HepG2 (cell line): ENCODE measurements at regions not wholly inside any gene's neighbourhood (a gene's known extent, or its start where the extent isn't known, plus 50 kb on each side); places are given as distances from the start of the nearest gene placed in this dataset.
A peak's percentile ranks its signal among the peaks of the same experiment; 100 is the strongest.

ENCODE experiments used
- ATAC-seq: fragments of 200-7000 bp; cut with Tn5 transposase; 3 replicates; pipeline ENCODE4 v1.9.1; 2020; ENCODE audit warnings: mild to moderate bottlenecking, moderate library complexity
- BruUV-seq: library from RNA; stranded (reverse); fragments of 400-500 nt; replicated peaks from 2 replicates; lab custom pipeline; 2021; lab: Mats Ljungman, UMichigan
- CTCF ChIA-PET: fragments of 300-600 bp; formaldehyde crosslinking; extraction: SDS; loops from one replicate; lab custom pipeline; 2021; ENCODE audit warnings: low total read pairs, inconsistent platforms, low intra/inter-chr PET ratio; lab: Yijun Ruan, JAX
- POLR2A ChIA-PET: fragments of 350-600 bp; sonication (Branson Sonifier 250); formaldehyde crosslinking; loops from one replicate; lab custom pipeline; 2020; ENCODE audit warnings: antibody characterized with exemption, inconsistent platforms; lab: Yijun Ruan, JAX
- DNase-seq: peaks from one replicate; pipeline ENCODE4 v3.0.0-alpha.2; 2015; ENCODE audit warnings: low spot score
- FAIRE-seq: peaks from 3 replicates; lab custom pipeline; 2011; peaks lifted over from hg19 to GRCh38; lab: Jason Lieb, UNC
- H2AFZ ChIP-seq: one replicate; pipeline ENCODE4 v1.6.1; 2011; ENCODE audit warnings: low read length, inconsistent platforms
- H3K27ac ChIP-seq: fragments of 300-600 bp; 3 replicates; pipeline ENCODE4 v1.8.0; 2011; ENCODE audit warnings: mixed run types, mild to moderate bottlenecking, mixed read lengths, low read length, inconsistent platforms; ENCODE audit not compliant: insufficient read depth; ENCODE audit errors: extremely low read length
- H3K27me3 ChIP-seq, 2 experiments: fragments of 200-600 bp in 1 of 2; 2 replicates in 1 of 2; 3 replicates in 1 of 2; pipeline versions ENCODE4 v1.6.0 to v1.8.0; 2011; ENCODE audit warnings: low read length in 2 of 2, mild to moderate bottlenecking in 2 of 2, moderate library complexity in 2 of 2, inconsistent platforms in 1 of 2; ENCODE audit not compliant: insufficient read depth in 2 of 2, control insufficient read depth in 1 of 2
- H3K36me3 ChIP-seq, 2 experiments: fragments of 200-600 bp in 1 of 2; replicated peaks in 1 of 2; 2 replicates in 1 of 2; 3 replicates in 1 of 2; pipeline versions ENCODE4 v1.5.1 to v1.8.0; 2011; ENCODE audit warnings: low read length in 2 of 2, inconsistent platforms in 1 of 2; ENCODE audit not compliant: insufficient read depth in 2 of 2, control insufficient read depth in 1 of 2
- H3K4me1 ChIP-seq: 2 replicates; pipeline ENCODE4 v1.5.1; 2012; ENCODE audit warnings: low read length, inconsistent platforms; ENCODE audit not compliant: insufficient read depth
- H3K4me2 ChIP-seq: 2 replicates; pipeline ENCODE4 v1.6.0; 2011; ENCODE audit warnings: low read depth, low read length, inconsistent platforms
- H3K4me3 ChIP-seq, 3 experiments: fragments of 200-600 bp in 1 of 3; sonication (generic), shearing (Covaris generic) in 1 of 3; replicated peaks in 1 of 3; 2 replicates each; pipeline ENCODE4 v1.5.1; 2011 to 2016; ENCODE audit warnings: low read length in 3 of 3, inconsistent platforms in 2 of 3, low read depth in 2 of 3, mild to moderate bottlenecking in 2 of 3, control low read depth in 1 of 3, mixed read lengths in 1 of 3; ENCODE audit not compliant: insufficient read depth in 1 of 3
- H3K79me2 ChIP-seq: one replicate; pipeline ENCODE4 v1.6.1; 2011; ENCODE audit warnings: low read length, inconsistent platforms; ENCODE audit not compliant: insufficient read depth
- H3K9ac ChIP-seq: 2 replicates; pipeline ENCODE4 v1.6.0; 2011; ENCODE audit warnings: mild to moderate bottlenecking, low read depth, low read length, inconsistent platforms; ENCODE audit not compliant: insufficient read depth
- H3K9me3 ChIP-seq: 2 replicates; pipeline ENCODE4 v1.5.1; 2012; ENCODE audit warnings: mild to moderate bottlenecking, low read length
- H4K20me1 ChIP-seq: 2 replicates; pipeline ENCODE4 v1.6.0; 2011; ENCODE audit warnings: inconsistent platforms, mild to moderate bottlenecking, low read length, moderate library complexity; ENCODE audit not compliant: insufficient read depth
- AGO2 ChIP-seq: fragments of 200-400 bp; formaldehyde crosslinking; optimal IDR thresholded peaks from 2 replicates; pipeline ENCODE3; 2017; ENCODE audit warnings: mild to moderate bottlenecking, low read depth, low read length, moderate library complexity
- ATF7-NPFF ChIP-seq: sonication (generic); formaldehyde crosslinking; IDR thresholded peaks from 2 replicates; pipeline ENCODE4 v1.8.1; 2023; ENCODE audit warnings: mild to moderate bottlenecking, low read depth, missing genetic modification reagents, moderate library complexity
- BRCA1 ChIP-seq: sonication (generic); formaldehyde crosslinking; IDR thresholded peaks from 2 replicates; pipeline ENCODE4 v1.4.0; 2020; ENCODE audit warnings: missing genetic modification reagents
- ESRRA ChIP-seq: sonication (generic); formaldehyde crosslinking; IDR thresholded peaks from 2 replicates; pipeline ENCODE4 v1.5.1; 2020; ENCODE audit warnings: mild to moderate bottlenecking, low read depth, missing genetic modification reagents
- KDM1A ChIP-seq: IDR thresholded peaks from 2 replicates; pipeline ENCODE4 v1.6.1; 2016; ENCODE audit warnings: missing compliant biosample characterization
- LCORL ChIP-seq, 2 experiments: fragments of 450-650 bp in 1 of 2; sonication (generic) in 1 of 2; formaldehyde crosslinking in 1 of 2; IDR thresholded peaks; 2 replicates each; pipeline versions ENCODE4 v1.5.0 to v1.6.1; 2017 to 2020; ENCODE audit warnings: antibody characterized with exemption in 1 of 2, missing genetic modification reagents in 1 of 2
- MZF1 ChIP-seq: sonication (generic); formaldehyde crosslinking; IDR thresholded peaks from 2 replicates; pipeline ENCODE4 v1.8.1; 2023; ENCODE audit warnings: mild to moderate bottlenecking, missing genetic modification reagents, borderline replicate concordance
- NFYB ChIP-seq: sonication (generic); formaldehyde crosslinking; IDR thresholded peaks from 2 replicates; pipeline ENCODE4 v1.4.0; 2020; ENCODE audit warnings: missing genetic modification reagents
- NFYC ChIP-seq: IDR thresholded peaks from 2 replicates; pipeline ENCODE4 v1.6.1; 2016; ENCODE audit warnings: missing genetic modification reagents, missing compliant biosample characterization
- POLR2AphosphoS2 ChIP-seq: IDR thresholded peaks from 2 replicates; pipeline ENCODE4 v1.6.1; 2011; ENCODE audit warnings: low read depth, low read length, improper control_type of control experiment
- ZBTB4 ChIP-seq: sonication (generic); formaldehyde crosslinking; IDR thresholded peaks from 2 replicates; pipeline ENCODE4 v1.4.0; 2020; ENCODE audit warnings: missing genetic modification reagents, mild to moderate bottlenecking, borderline replicate concordance
- ZFP62 ChIP-seq: sonication (generic); formaldehyde crosslinking; IDR thresholded peaks from 2 replicates; pipeline ENCODE4 v1.4.0; 2020; ENCODE audit warnings: missing genetic modification reagents
- ZNF12 ChIP-seq: sonication (generic); formaldehyde crosslinking; IDR thresholded peaks from 2 replicates; pipeline ENCODE4 v1.5.0; 2020; ENCODE audit warnings: missing genetic modification reagents
- ZNF264 ChIP-seq: sonication (generic); formaldehyde crosslinking; IDR thresholded peaks from 2 replicates; pipeline ENCODE4 v1.4.0; 2020; ENCODE audit warnings: missing genetic modification reagents
- ZNF678 ChIP-seq: sonication (generic); formaldehyde crosslinking; IDR thresholded peaks from 2 replicates; pipeline ENCODE4 v1.4.0; 2020; ENCODE audit warnings: mild to moderate bottlenecking, missing genetic modification reagents
- ZNF703 ChIP-seq: sonication (generic); formaldehyde crosslinking; IDR thresholded peaks from 2 replicates; pipeline ENCODE4 v1.5.1; 2020; ENCODE audit warnings: missing genetic modification reagents, mild to moderate bottlenecking, moderate library complexity, borderline replicate concordance
- WGBS: methylation state at CpG from one replicate; pipeline ENCODE4 v1.1.6; 2017; ENCODE audit warnings: low lambda C conversion rate; 5-methylcytosine and 5-hydroxymethylcytosine counted together
- in situ Hi-C: cut with HindIII; loops from 2 replicates; pipeline ENCODE4 v1.10.0; 2017; ENCODE audit warnings: low pct_unique_long_range_greater_than_20kb; ENCODE audit not compliant: extremely low pct_ligation_motif_present
- intact Hi-C: fragments of 100-400 bp; cut with micrococcal nuclease; formaldehyde crosslinking; loops from one replicate; pipeline ENCODE4 v1.10.0; 2022; ENCODE audit not compliant: unreplicated experiment

- ChIA-PET POLR2A (no interaction called here), CTCF (no interaction called here)
- H3K4me1 ChIP-seq, result no peaks in the 10 kb centered on the region
- H3K4me2 ChIP-seq, result no peak overlapping the region
- H3K4me3 ChIP-seq, result no peak overlapping the region
- ATAC-seq (no peak), DNase-seq (no peak), FAIRE-seq (no peak)
- peak; percentile 23; the same call in 1 of the 2 replicates for TF ChIP-seq NFYB (CRISPR knock-in tag)
- TF ChIP-seq ZNF264 (CRISPR knock-in tag), result no peak
- H3K36me3 ChIP-seq, result no peaks in the 10 kb centered on the region
- H3K27ac ChIP-seq, result no peak overlapping the region
- 59% methylated on average over 33 of the region's 53 CpGs for WGBS
- H3K27me3 ChIP-seq, result no peaks in the 10 kb centered on the region
- no peak overlapping the region for H3K9ac ChIP-seq
- no peaks in the 10 kb centered on the region for H3K9me3 ChIP-seq
- intact Hi-C loops, result no loop called here
- H2AFZ ChIP-seq, result no peak overlapping the region
- in situ Hi-C loops, result no loop called here
- no peaks in the 10 kb centered on the region for H3K79me2 ChIP-seq
- no TSS peak for BruUV-seq
- no peaks in the 10 kb centered on the region for H4K20me1 ChIP-seq
These were observed 172.8 kb upstream of the KCTD3 start for GRCh38 chr1:215394084-215394991.

GRCh38 chr1:215397106-215397505, 170.0 kb upstream of the KCTD3 start:
- CTCF ChIA-PET, result no interaction called here
- TF ChIP-seq MZF1 (CRISPR knock-in tag) (no peak), NFYC (no peak), ZFP62 (CRISPR knock-in tag) (no peak), POLR2AphosphoS2 (no peak), KDM1A (CRISPR knock-in tag) (no peak), ZNF703 (CRISPR knock-in tag) (no peak), BRCA1 (no peak), ZBTB4 (CRISPR knock-in tag) (no peak), ZNF678 (no peak), ATF7-NPFF (CRISPR knock-in tag) (no peak), ZNF12 (no peak), LCORL (IDR thresholded peaks at IDR 0.05) (no peak), LCORL (CRISPR knock-in tag; IDR thresholded peaks at IDR 0.05) (no peak), ESRRA (CRISPR knock-in tag) (no peak), AGO2 (no peak)

More at GRCh38 chr1:215397106-215397505, 170.0 kb upstream of the KCTD3 start:
- Histone ChIP-seq H4K20me1 (no peaks in the 10 kb centered on the region), H3K79me2 (no peaks in the 10 kb centered on the region), H3K4me1 (no peaks in the 10 kb centered on the region), H3K4me2 (no peak overlapping the region), H2AFZ (no peak overlapping the region), H3K9ac (no peak overlapping the region), H3K36me3 (no peaks in the 10 kb centered on the region), H3K4me3 (no peak overlapping the region), H3K27me3 (no peaks in the 10 kb centered on the region), H3K27ac (no peak overlapping the region), H3K9me3 (no peaks in the 10 kb centered on the region)
- in situ Hi-C loops (no loop called here), intact Hi-C loops (no loop called here)
- DNase-seq (no peak), FAIRE-seq (no peak), ATAC-seq (no peak)
- 3% methylated on average over 5 of the region's 5 CpGs for WGBS
- BruUV-seq, result no TSS peak
- POLR2A ChIA-PET, result no interaction called here
